Panc1 (cell line): ENCODE measurements at regions not wholly inside any gene's neighbourhood (a gene's known extent, or its start where the extent isn't known, plus 50 kb on each side); places are given as distances from the start of the nearest gene placed in this dataset.

Experiments
- CTCF ChIP-seq: fragments of 450-650 bp; IDR thresholded peaks from 2 replicates; pipeline ENCODE4 v1.5.1; 2017; ENCODE audit warnings: mild to moderate bottlenecking
- POLR2AphosphoS5 ChIP-seq: IDR thresholded peaks from 2 replicates; pipeline ENCODE4 v1.6.1; 2012; ENCODE audit warnings: mild to moderate bottlenecking, low read depth, low read length, moderate library complexity

GRCh38 chr4:157781361-157781760 lies 391.5 kb downstream of the GASK1B start:
- TF ChIP-seq CTCF (no peak), POLR2AphosphoS5 (no peak)
